ENCODE measurements at regions not wholly inside any gene's neighbourhood (a gene's known extent, or its start where the extent isn't known, plus 50 kb on each side); places are given as distances from the start of the nearest gene placed in this dataset.
A peak's percentile ranks its signal among the peaks of the same experiment; 100 is the strongest.
"Not testable (repeated sequence)": the region's sequence is repeated elsewhere in the genome, so short reads cannot be mapped to it uniquely, and the experiment has no call there.

DNA sequence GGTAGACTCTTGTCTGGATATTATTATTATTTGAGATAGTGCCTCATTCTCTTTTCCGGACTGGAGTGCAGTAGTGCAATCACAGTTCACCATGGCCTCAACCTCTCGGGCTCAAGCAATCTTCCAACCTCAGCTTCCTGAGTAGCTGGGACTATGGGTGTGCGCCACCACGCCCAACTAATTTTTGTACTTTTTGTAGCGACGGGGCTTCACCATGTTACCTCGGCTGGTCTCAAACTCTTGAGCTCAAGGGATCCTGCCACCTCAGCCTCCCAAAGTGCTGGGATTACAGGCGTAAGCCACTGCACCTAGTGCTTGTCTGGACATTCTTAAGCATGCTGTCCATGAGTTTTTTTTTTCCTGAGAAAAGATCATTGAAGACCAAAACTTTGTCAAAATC is 498.9 kb upstream of the RGS6 start:
- no peaks in the 10 kb centered on the region for H3K27me3 ChIP-seq (replicated peaks; ENCODE audit: insufficient read depth)
- H3K4me3 ChIP-seq: no peak overlapping the region
- H3K4me1 ChIP-seq (ENCODE audit: control insufficient read depth in 1 of 2, low read depth in 2 of 2): peaks cover 0 to 4% of the 10 kb centered on the region in 2 donors
- no peaks in the 10 kb centered on the region for H3K36me3 ChIP-seq
- no peaks in the 10 kb centered on the region for H3K9me3 ChIP-seq
- no peak overlapping the region for H3K27ac ChIP-seq
- DNase-seq (ENCODE audit: low spot score) (no peak), ATAC-seq (ENCODE audit: insufficient number of reproducible peaks, low FRiP score, low read depth) (no peak)
- TF ChIP-seq, protein P1, sequence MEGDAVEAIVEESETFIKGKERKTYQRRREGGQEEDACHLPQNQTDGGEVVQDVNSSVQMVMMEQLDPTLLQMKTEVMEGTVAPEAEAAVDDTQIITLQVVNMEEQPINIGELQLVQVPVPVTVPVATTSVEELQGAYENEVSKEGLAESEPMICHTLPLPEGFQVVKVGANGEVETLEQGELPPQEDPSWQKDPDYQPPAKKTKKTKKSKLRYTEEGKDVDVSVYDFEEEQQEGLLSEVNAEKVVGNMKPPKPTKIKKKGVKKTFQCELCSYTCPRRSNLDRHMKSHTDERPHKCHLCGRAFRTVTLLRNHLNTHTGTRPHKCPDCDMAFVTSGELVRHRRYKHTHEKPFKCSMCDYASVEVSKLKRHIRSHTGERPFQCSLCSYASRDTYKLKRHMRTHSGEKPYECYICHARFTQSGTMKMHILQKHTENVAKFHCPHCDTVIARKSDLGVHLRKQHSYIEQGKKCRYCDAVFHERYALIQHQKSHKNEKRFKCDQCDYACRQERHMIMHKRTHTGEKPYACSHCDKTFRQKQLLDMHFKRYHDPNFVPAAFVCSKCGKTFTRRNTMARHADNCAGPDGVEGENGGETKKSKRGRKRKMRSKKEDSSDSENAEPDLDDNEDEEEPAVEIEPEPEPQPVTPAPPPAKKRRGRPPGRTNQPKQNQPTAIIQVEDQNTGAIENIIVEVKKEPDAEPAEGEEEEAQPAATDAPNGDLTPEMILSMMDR (IDR thresholded peaks at IDR 0.05): no peak

DNA sequence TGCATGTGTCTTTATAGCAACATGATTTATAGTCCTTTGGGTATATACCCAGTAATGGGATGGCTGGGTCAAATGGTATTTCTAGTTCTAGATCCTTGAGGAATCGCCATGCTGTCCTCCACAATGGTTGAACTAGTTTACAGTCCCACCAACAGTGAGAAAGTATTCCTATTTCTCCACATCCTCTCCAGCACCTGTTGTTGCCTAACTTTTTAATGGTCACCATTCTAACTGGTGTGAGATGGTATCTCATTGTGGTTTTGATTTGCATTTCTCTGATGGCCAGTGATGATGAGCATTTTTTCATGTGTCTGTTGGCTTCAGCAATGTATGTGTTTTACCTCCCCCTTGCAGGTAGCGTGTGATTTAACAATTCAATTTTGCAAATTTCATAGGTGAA is 496.6 kb upstream of the RGS6 start:
- H3K36me3 ChIP-seq; H3K9me3 ChIP-seq; H3K4me3 ChIP-seq; ATAC-seq (ENCODE audit: insufficient number of reproducible peaks, low FRiP score, low read depth); H3K27ac ChIP-seq; DNase-seq (ENCODE audit: low spot score); H3K27me3 ChIP-seq (replicated peaks; ENCODE audit: insufficient read depth): not testable (repeated sequence)
- H3K4me1 ChIP-seq (ENCODE audit: control insufficient read depth in 1 of 2, low read depth in 2 of 2): peaks cover 17 to 27% of the 10 kb centered on the region in 2 donors

DNA sequence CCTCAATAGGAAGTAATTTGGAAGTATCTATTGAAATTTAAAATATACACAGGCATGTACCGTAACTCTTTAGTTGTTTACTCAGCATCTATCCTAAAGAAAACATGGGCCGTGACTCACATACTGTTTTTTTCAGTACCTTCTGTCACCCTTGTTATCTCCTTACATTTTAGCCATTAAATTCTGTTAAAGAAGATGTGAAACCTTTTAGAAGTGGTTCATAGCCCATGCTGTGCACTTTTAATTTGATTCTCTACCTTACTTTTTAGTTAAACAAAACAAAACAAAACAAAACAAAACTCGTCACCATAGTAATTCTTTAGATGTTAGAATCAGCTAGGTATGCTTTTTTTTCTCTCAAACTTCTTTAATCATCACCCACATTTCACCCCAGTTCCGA is 494.4 kb upstream of the RGS6 start:
- H3K4me1 ChIP-seq (ENCODE audit: control insufficient read depth in 1 of 2, low read depth in 2 of 2): peaks cover 27 to 39% of the 10 kb centered on the region in 2 donors
- no peak overlapping the region for H3K4me3 ChIP-seq
- no peak overlapping the region for H3K27ac ChIP-seq
- H3K9me3 ChIP-seq: no peaks in the 10 kb centered on the region
- no peaks in the 10 kb centered on the region for H3K36me3 ChIP-seq
- ATAC-seq (ENCODE audit: insufficient number of reproducible peaks, low FRiP score, low read depth): no peak
- DNase-seq (ENCODE audit: low spot score): no peak
- no peaks in the 10 kb centered on the region for H3K27me3 ChIP-seq (replicated peaks; ENCODE audit: insufficient read depth)
- TF ChIP-seq, protein P1 (IDR thresholded peaks at IDR 0.05): no peak

DNA sequence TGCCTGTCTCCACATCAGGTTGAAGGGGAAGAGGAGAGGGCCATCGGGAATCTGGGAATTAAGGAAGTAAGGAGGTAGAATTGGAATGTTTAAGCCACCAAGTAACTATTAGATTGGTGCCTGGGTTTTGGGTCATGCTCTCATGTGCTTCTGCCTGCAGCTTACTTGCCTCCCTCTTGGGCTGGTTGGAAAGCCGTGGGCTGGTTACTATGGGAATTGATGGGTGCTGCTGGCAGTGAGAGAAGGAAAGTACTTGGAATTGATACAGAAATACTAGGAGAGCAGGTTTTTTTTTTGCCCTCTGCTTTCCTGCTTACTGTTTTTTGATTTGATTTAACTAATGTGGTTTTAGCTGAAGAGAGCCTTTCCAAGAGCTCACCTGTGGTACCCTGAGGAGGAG is 493.5 kb upstream of the RGS6 start:
- Histone ChIP-seq H3K27ac (peak overlapping the region; percentile 48 to 61), H3K4me1 (ENCODE audit: control insufficient read depth in 1 of 2, low read depth in 2 of 2) (peaks cover 27 to 39% of the 10 kb centered on the region in 2 donors)

DNA sequence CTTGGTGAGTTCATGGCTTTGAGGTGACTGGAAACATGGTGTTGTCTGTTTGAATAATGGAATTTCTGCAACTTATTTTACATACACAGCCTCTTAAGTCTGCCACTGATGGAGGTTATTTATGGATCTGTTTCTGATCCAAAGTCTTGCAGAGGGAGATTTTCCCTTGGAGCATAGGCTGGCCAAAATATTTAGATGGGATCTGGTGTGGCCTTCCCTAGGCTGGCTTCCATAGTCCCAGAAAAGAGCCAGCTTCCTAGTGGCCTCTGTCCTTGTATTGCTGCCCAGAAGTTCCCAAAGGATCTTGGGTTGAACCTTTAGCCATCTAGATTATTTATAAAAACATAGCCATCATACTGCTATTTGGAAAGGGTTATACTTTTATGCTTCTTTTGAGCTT is 491.1 kb upstream of the RGS6 start:
- H3K4me1 ChIP-seq (ENCODE audit: control insufficient read depth in 1 of 2, low read depth in 2 of 2): peaks cover 39 to 50% of the 10 kb centered on the region in 2 donors
- H3K27me3 ChIP-seq (replicated peaks; ENCODE audit: insufficient read depth): no peaks in the 10 kb centered on the region
- TF ChIP-seq, protein P1 (IDR thresholded peaks at IDR 0.05): no peak
- no peak overlapping the region for H3K4me3 ChIP-seq
- no peaks in the 10 kb centered on the region for H3K9me3 ChIP-seq
- no peak for ATAC-seq (ENCODE audit: insufficient number of reproducible peaks, low FRiP score, low read depth)
- peak overlapping the region; percentile 1 to 16 for H3K27ac ChIP-seq
- no peaks in the 10 kb centered on the region for H3K36me3 ChIP-seq
- no peak for DNase-seq (ENCODE audit: low spot score)

More for the DNA sequence above, 493.5 kb upstream of the RGS6 start:
- peak overlapping the region; percentile 21 for H3K4me3 ChIP-seq
- no peaks in the 10 kb centered on the region for H3K36me3 ChIP-seq
- ATAC-seq (ENCODE audit: insufficient number of reproducible peaks, low FRiP score, low read depth) (peak; percentile 50), DNase-seq (ENCODE audit: low spot score) (no peak)
- TF ChIP-seq, protein P1 (IDR thresholded peaks at IDR 0.05): no peak
- H3K9me3 ChIP-seq: no peaks in the 10 kb centered on the region
- H3K27me3 ChIP-seq (replicated peaks; ENCODE audit: insufficient read depth): no peaks in the 10 kb centered on the region
